ENCODE measurements at regions not wholly inside any gene's neighbourhood (a gene's known extent, or its start where the extent isn't known, plus 50 kb on each side); places are given as distances from the start of the nearest gene placed in this dataset.

DNA sequence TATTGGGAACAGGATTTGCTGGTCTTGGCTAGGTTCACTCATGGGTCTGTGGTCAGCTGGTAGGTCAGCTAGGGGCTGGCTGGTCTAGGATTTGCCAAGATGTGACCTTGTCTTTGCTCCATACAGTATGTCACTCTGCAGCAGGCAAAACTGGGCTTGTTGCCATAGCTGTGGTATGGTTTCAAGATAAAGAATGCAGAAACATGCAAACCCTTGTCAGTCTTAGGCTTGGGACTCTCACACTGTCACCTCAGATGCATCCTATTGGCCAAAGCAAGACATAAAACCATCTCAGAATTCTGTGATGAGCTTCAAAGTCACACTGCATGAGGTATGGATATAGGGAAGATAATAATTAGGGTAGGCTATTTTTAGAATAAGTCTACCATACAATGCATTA, 66.6 kb upstream of the TBC1D5 start:
- TF ChIP-seq, protein P1, sequence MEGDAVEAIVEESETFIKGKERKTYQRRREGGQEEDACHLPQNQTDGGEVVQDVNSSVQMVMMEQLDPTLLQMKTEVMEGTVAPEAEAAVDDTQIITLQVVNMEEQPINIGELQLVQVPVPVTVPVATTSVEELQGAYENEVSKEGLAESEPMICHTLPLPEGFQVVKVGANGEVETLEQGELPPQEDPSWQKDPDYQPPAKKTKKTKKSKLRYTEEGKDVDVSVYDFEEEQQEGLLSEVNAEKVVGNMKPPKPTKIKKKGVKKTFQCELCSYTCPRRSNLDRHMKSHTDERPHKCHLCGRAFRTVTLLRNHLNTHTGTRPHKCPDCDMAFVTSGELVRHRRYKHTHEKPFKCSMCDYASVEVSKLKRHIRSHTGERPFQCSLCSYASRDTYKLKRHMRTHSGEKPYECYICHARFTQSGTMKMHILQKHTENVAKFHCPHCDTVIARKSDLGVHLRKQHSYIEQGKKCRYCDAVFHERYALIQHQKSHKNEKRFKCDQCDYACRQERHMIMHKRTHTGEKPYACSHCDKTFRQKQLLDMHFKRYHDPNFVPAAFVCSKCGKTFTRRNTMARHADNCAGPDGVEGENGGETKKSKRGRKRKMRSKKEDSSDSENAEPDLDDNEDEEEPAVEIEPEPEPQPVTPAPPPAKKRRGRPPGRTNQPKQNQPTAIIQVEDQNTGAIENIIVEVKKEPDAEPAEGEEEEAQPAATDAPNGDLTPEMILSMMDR (IDR thresholded peaks at IDR 0.05): no peak

GRCh38 chr3:17806876-17807275, 64.4 kb upstream of the TBC1D5 start:
- Histone ChIP-seq H3K9me3 (no peaks in the 10 kb centered on the region), H3K36me3 (no peaks in the 10 kb centered on the region), H3K4me3 (replicated peaks in 1 of 3) (no peak overlapping the region), H3K27ac (no peak overlapping the region), H3K27me3 (no peaks in the 10 kb centered on the region), H3K4me1 (no peaks in the 10 kb centered on the region)
- WGBS, 2 donors: 87 to 88% methylated on average over 1 of the region's 1 CpG
- DNase-seq: no peak
- no peak for TF ChIP-seq POLR2A (IDR thresholded peaks at IDR 0.05)
- TF ChIP-seq, protein P1 (IDR thresholded peaks at IDR 0.05): no peak
- intact Hi-C loops (cut with DNase I): no loop called here

More for the DNA sequence above, 66.6 kb upstream of the TBC1D5 start:
- Histone ChIP-seq H3K36me3 (no peaks in the 10 kb centered on the region), H3K27ac (no peak overlapping the region), H3K4me1 (no peaks in the 10 kb centered on the region), H3K27me3 (no peaks in the 10 kb centered on the region), H3K9me3 (no peaks in the 10 kb centered on the region), H3K4me3 (replicated peaks in 1 of 3) (no peak overlapping the region)
- intact Hi-C loops (cut with DNase I): no loop called here
- no peak for DNase-seq

- no peak for DNase-seq
- H3K4me1 ChIP-seq: no peaks in the 10 kb centered on the region
- no peak overlapping the region for H3K27ac ChIP-seq
- H3K4me3 ChIP-seq (replicated peaks in 1 of 3): no peak overlapping the region
- intact Hi-C loops (cut with DNase I): no loop called here
- no peaks in the 10 kb centered on the region for H3K36me3 ChIP-seq
- TF ChIP-seq POLR2A (IDR thresholded peaks at IDR 0.05): no peak
- TF ChIP-seq, protein P1 (IDR thresholded peaks at IDR 0.05): no peak
- no peaks in the 10 kb centered on the region for H3K9me3 ChIP-seq
- no peaks in the 10 kb centered on the region for H3K27me3 ChIP-seq
- 93 to 97% methylated on average over 5 of the region's 5 CpGs for WGBS, 2 donors
Measured at GRCh38 chr3:17806201-17806600, 63.8 kb upstream of the TBC1D5 start.

DNA sequence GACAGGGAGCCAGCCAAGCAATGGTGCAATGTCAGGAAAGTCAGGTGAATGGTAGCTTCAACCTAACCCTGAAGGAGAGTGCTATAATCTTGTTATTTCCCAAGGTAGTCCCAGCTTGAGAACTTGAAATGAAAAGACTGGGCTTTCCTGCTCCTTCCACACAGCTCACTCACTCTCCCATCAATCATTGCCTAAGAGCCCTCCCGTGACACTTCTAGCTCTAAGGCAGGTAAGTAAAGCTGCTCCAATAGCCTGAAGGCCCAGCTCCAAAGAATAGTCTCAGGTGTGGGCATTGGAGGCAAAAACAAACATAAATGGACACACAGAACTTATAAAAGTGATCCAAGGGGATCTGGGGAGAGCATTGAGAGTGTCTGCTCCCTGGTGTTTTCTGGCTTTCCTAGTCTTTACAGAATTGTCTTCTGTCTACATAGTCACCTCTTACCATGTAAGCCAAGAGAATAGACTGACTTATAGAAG, 63.1 kb upstream of the TBC1D5 start:
- Histone ChIP-seq H3K9me3 (no peaks in the 10 kb centered on the region), H3K27me3 (no peaks in the 10 kb centered on the region), H3K36me3 (no peaks in the 10 kb centered on the region), H3K4me3 (replicated peaks in 1 of 3) (no peak overlapping the region), H3K27ac (no peak overlapping the region), H3K4me1 (no peaks in the 10 kb centered on the region)
- WGBS, 2 donors: 61 to 62% methylated on average over 1 of the region's 1 CpG
- intact Hi-C loops (cut with DNase I): no loop called here
- no peak for DNase-seq
- no peak for TF ChIP-seq POLR2A (IDR thresholded peaks at IDR 0.05)
- TF ChIP-seq, protein P1 (IDR thresholded peaks at IDR 0.05): no peak

- Histone ChIP-seq H3K4me1 (no peaks in the 10 kb centered on the region), H3K27me3 (no peaks in the 10 kb centered on the region), H3K4me3 (replicated peaks in 1 of 3) (no peak overlapping the region), H3K9me3 (no peaks in the 10 kb centered on the region), H3K36me3 (no peaks in the 10 kb centered on the region), H3K27ac (no peak overlapping the region)
- intact Hi-C loops (cut with DNase I): no loop called here
- TF ChIP-seq, protein P1 (IDR thresholded peaks at IDR 0.05): no peak
- TF ChIP-seq POLR2A (IDR thresholded peaks at IDR 0.05): no peak
- DNase-seq: no peak
- WGBS, 2 donors: 67 to 77% methylated on average over 3 of the region's 3 CpGs
Measured at GRCh38 chr3:17802950-17803349, 60.5 kb upstream of the TBC1D5 start.
